MCF 10A (cell line): ENCODE measurements at regions not wholly inside any gene's neighbourhood (a gene's known extent, or its start where the extent isn't known, plus 50 kb on each side); places are given as distances from the start of the nearest gene placed in this dataset.
"Not testable (repeated sequence)": the region's sequence is repeated elsewhere in the genome, so short reads cannot be mapped to it uniquely, and the experiment has no call there.

Experiments used
- BruUV-seq: library from RNA; stranded (reverse); fragments of 400-500 nt; replicated peaks from 2 replicates; lab custom pipeline; 2021; lab: Mats Ljungman, UMichigan
- CTCF ChIA-PET: fragments of 300-600 bp; sonication (Branson Sonifier 250); formaldehyde crosslinking; extraction: SDS; loops from one replicate; lab custom pipeline; 2021; ENCODE audit warnings: antibody characterized with exemption, inconsistent platforms; lab: Yijun Ruan, JAX
- POLR2A ChIA-PET: fragments of 300-600, 350-650 bp; sonication (Branson Sonifier 250); formaldehyde crosslinking; extraction: SDS; loops from one replicate; lab custom pipeline; 2020; ENCODE audit warnings: antibody characterized with exemption, inconsistent platforms; lab: Yijun Ruan, JAX
- DNase-seq: peaks from one replicate; pipeline ENCODE4 v3.0.0-alpha.2; 2018; ENCODE audit not compliant: unreplicated experiment
- H3K27ac Mint-ChIP-seq: one replicate; pipeline ENCODE4 v1.8.0; 2022; ENCODE audit warnings: mild to moderate bottlenecking, low read depth, mixed read lengths; ENCODE audit not compliant: unreplicated experiment
- H3K27me3 Mint-ChIP-seq: one replicate; pipeline ENCODE4 v1.8.0; 2022; ENCODE audit warnings: mixed read lengths; ENCODE audit not compliant: insufficient read depth, unreplicated experiment
- H3K36me3 Mint-ChIP-seq: one replicate; pipeline ENCODE4 v1.8.0; 2022; ENCODE audit warnings: mild to moderate bottlenecking, moderate library complexity, mixed read lengths; ENCODE audit not compliant: insufficient read depth, unreplicated experiment
- H3K4me1 Mint-ChIP-seq: one replicate; pipeline ENCODE4 v1.8.0; 2022; ENCODE audit warnings: mixed read lengths; ENCODE audit not compliant: insufficient read depth, unreplicated experiment
- H3K4me3 Mint-ChIP-seq: one replicate; pipeline ENCODE4 v1.8.0; 2022; ENCODE audit warnings: mild to moderate bottlenecking, moderate library complexity, mixed read lengths; ENCODE audit not compliant: unreplicated experiment
- H3K9me3 Mint-ChIP-seq: one replicate; pipeline ENCODE4 v1.8.0; 2022; ENCODE audit warnings: mixed read lengths; ENCODE audit not compliant: unreplicated experiment
- intact Hi-C: fragments of 100-400 bp; cut with micrococcal nuclease; formaldehyde crosslinking; loops from 2 replicates; pipeline ENCODE4 v1.14.1; 2022
- TF ChIP-seq, protein P1 (sequence below): fragments of 200-600 bp; IDR thresholded peaks from one replicate; pipeline ENCODE4 v1.8.0; 2022; ENCODE audit warnings: antibody characterized with exemption, mild to moderate bottlenecking; ENCODE audit not compliant: unreplicated experiment

DNA sequence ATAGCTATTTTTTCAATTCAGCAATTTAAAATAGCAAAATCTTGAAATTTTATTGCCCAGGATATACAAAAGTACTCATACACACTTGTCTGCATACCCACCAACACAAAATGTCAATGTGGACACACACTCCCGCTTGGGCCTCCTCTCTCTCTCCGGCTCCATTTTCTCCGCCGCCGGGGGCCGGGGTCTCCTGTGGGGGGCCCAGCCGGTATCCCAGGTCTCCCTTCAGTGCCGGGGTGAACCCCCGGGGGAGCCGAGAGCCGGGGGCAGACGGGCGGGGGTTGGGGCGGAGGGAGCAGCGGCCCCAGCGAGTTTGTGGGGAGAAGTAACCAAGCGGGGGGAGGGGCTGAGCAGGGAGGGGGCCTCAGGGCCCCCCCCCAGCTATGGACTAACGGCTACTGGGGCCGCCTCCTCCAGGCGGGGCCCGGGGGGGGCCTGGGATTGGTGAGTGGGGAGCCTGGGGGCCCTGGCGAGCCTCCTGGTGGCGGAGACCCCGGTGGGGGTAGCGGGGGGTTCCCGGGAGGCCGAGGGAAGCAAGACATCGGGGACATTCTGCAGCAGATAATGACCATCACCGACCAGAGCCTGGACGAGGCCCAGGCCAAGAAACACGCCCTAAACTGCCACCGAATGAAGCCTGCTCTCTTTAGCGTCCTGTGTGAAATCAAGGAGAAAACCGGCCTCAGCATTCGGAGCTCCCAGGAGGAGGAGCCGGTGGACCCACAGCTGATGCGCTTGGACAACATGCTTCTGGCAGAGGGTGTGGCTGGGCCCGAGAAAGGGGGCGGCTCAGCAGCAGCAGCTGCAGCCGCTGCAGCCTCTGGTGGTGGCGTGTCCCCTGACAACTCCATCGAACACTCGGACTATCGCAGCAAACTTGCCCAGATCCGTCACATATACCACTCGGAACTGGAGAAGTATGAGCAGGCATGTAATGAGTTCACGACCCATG is 56.6 kb downstream of the CHST2 start:
- CTCF ChIA-PET: interaction anchor here (1.0 kb wide), 1 partner anchor 31 kb away, joined by 5 read pairs; no protein-coding TSS in a partner anchor
- POLR2A ChIA-PET, H3K27ac Mint-ChIP-seq, BruUV-seq, H3K27me3 Mint-ChIP-seq, intact Hi-C loops, H3K36me3 Mint-ChIP-seq, H3K4me1 Mint-ChIP-seq, H3K4me3 Mint-ChIP-seq, DNase-seq: not testable (repeated sequence)
- peaks cover 25% of the 10 kb centered on the region for H3K9me3 Mint-ChIP-seq

DNA sequence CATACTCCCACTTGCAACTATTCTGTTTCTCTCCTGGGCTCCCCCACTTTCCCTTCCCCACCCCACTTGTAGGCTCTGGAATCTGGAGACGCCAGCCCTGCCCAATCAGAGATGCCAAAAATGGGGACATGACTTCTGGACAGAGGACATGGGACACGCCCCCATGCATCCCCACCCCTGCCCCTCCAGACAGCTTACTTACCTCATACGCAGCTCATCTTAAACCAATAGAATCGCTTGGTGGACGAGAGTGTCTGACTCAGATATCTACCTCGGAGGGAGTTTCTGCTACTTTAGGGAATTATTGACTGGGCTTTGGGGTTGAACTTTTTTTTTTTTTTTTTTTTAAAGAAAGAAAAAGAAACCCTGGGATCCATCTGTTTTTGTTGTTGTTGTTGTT is 58.4 kb downstream of the CHST2 start:
- CTCF ChIA-PET: interaction anchor here (0.6 kb wide), 1 partner anchor 968 kb away, joined by 3 read pairs; no protein-coding TSS in a partner anchor
- H3K27ac Mint-ChIP-seq, DNase-seq, intact Hi-C loops, H3K27me3 Mint-ChIP-seq, H3K4me1 Mint-ChIP-seq, BruUV-seq, H3K4me3 Mint-ChIP-seq, POLR2A ChIA-PET, H3K36me3 Mint-ChIP-seq: not testable (repeated sequence)
- H3K9me3 Mint-ChIP-seq: peaks cover 18% of the 10 kb centered on the region

- H3K9me3 Mint-ChIP-seq, H3K27ac Mint-ChIP-seq, BruUV-seq, H3K36me3 Mint-ChIP-seq, H3K4me3 Mint-ChIP-seq, CTCF ChIA-PET, H3K27me3 Mint-ChIP-seq, DNase-seq, POLR2A ChIA-PET, intact Hi-C loops, H3K4me1 Mint-ChIP-seq: not testable (repeated sequence)
Observed at GRCh38 chr3:143178775-143179548, 59.4 kb downstream of the CHST2 start.

DNA sequence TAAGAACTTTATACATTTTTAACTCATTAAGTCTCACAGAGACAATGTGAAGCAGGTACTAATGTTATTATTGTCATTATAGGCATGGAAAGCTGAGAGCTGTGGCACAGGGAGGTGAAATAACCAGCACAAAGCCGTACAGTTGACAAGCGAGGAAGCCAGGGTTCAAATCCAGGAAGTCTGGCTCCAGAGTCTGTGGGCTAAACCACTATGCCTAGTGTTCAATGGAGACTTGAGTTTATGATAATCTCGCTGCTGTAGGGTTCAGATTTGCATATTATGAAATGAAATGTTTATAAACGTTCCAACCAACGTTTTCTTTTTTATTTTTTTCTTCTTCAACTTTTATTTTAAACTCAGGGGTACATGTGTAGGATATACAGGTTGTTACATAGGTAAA is 60.0 kb downstream of the CHST2 start:
- no peak overlapping the region for H3K27ac Mint-ChIP-seq
- ChIA-PET CTCF (no interaction called here), POLR2A (no interaction called here)
- intact Hi-C loops: no loop called here
- H3K27me3 Mint-ChIP-seq: no peaks in the 10 kb centered on the region
- H3K9me3 Mint-ChIP-seq: peaks cover 2% of the 10 kb centered on the region
- H3K4me3 Mint-ChIP-seq: no peak overlapping the region
- no peak for DNase-seq
- no peaks in the 10 kb centered on the region for H3K36me3 Mint-ChIP-seq
- TF ChIP-seq, protein P1, sequence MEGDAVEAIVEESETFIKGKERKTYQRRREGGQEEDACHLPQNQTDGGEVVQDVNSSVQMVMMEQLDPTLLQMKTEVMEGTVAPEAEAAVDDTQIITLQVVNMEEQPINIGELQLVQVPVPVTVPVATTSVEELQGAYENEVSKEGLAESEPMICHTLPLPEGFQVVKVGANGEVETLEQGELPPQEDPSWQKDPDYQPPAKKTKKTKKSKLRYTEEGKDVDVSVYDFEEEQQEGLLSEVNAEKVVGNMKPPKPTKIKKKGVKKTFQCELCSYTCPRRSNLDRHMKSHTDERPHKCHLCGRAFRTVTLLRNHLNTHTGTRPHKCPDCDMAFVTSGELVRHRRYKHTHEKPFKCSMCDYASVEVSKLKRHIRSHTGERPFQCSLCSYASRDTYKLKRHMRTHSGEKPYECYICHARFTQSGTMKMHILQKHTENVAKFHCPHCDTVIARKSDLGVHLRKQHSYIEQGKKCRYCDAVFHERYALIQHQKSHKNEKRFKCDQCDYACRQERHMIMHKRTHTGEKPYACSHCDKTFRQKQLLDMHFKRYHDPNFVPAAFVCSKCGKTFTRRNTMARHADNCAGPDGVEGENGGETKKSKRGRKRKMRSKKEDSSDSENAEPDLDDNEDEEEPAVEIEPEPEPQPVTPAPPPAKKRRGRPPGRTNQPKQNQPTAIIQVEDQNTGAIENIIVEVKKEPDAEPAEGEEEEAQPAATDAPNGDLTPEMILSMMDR: no peak
- no TSS peak for BruUV-seq
- no peaks in the 10 kb centered on the region for H3K4me1 Mint-ChIP-seq

- CTCF ChIA-PET, DNase-seq, H3K27ac Mint-ChIP-seq, BruUV-seq, H3K4me3 Mint-ChIP-seq, H3K36me3 Mint-ChIP-seq, H3K27me3 Mint-ChIP-seq, POLR2A ChIA-PET, intact Hi-C loops, H3K4me1 Mint-ChIP-seq, H3K9me3 Mint-ChIP-seq: not testable (repeated sequence)
Observed at GRCh38 chr3:143180860-143181259, 61.3 kb downstream of the CHST2 start.

GRCh38 chr3:143181977-143182376 is 62.4 kb downstream of the CHST2 start:
- intact Hi-C loops, H3K36me3 Mint-ChIP-seq, H3K27me3 Mint-ChIP-seq, H3K4me3 Mint-ChIP-seq, BruUV-seq, DNase-seq, H3K27ac Mint-ChIP-seq, H3K4me1 Mint-ChIP-seq, H3K9me3 Mint-ChIP-seq, CTCF ChIA-PET: not testable (repeated sequence)
- POLR2A ChIA-PET: interaction anchor here (1.1 kb wide), 1 partner anchor 23 kb away, joined by 3 read pairs; no protein-coding TSS in a partner anchor
